Renal cortical epithelial cell (primary cell): ENCODE measurements at regions not wholly inside any gene's neighbourhood (a gene's known extent, or its start where the extent isn't known, plus 50 kb on each side); places are given as distances from the start of the nearest gene placed in this dataset.
A peak's percentile ranks its signal among the peaks of the same experiment; 100 is the strongest.

Experiments used
- DNase-seq: peaks from one replicate; pipeline ENCODE4 v3.0.0-alpha.2; 2011; ENCODE audit warnings: low read depth

DNA sequence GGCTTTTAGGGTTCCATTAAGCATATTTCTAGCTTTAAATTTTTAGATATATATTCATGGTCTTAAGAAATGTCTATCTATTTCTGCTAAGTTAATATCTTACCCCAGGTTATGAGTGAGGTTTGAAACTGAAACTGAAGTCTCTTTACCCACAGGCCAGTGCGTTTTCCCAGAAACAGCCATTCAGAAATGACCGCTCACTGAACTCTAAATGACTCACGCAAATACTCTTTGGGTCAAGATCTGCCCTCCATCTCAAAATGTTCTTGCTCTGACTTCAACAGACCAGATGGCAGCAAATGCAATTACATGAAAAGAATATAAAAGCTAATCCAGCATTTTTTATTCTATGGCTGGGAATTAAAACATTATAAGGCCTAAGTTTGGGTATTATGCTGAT, 315.2 kb downstream of the TDRD15 start:
- DNase-seq = peak; percentile 61

DNA sequence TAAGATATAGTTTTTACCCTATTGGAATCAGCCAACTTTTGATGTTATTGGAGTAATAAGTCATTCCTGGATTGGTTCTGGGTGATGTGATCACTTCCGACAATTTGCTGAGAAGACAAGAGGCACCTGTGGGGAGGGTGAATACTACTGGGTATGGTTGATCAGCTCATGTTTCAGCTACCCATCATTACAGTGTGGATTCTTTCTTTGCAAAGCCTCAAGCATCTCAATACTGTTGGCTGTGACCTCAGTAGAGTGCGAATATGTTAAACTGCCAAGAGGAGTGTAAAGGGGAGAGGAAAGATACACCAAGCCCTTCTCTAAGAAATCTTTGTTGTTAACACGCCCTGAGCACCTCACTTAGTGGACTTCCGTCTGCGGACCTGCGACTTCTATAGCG, 317.7 kb downstream of the TDRD15 start:
- no peak for DNase-seq

DNA sequence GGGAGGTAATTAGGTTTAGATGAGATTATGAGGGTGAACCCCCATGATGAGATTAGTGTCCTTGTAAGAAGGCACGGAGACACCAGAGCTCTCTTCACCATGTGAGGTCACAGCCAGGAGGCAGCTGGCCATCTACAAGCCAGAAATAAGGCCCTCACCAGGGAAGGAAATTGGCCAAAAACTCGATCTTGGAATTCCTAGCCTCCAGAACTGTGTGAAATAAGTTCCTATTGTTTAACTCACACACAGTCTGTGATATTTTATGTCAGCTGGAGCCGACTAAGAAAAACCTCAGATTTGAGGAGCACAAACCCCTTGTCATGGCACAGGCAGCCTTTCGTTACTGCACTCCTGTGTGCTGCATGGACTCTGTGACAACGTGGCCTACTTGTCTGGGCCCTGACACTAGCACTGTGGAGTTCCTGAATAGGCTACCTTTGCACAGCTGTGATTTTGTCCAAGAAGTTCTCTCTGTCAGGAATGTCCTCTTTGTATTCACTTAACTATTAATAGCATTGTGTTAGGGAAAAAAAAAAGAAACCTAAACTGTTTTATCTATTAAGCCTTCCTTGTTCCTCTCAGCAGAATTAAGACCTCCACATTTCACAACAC, 319.8 kb downstream of the TDRD15 start:
- DNase-seq = no peak

DNA sequence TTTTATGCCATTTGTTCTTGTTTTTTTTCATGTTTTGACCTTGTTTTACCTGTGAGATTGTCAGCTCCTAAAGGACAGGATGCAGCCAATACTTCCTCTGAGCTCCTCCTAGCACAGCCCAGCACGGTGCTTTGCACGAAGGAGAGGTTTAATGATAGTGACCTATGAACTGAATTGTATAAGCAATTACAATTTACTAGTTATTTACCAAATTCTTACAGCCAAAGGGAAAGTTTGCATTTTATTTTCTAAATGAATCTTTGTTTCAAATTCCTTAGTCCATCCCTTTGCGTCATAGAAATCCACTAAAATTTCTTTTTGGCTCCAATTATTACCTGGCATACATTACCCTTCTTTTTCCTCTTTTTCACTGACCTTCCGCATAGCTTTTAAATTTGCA, 326.1 kb downstream of the TDRD15 start:
- DNase-seq = no peak

DNA sequence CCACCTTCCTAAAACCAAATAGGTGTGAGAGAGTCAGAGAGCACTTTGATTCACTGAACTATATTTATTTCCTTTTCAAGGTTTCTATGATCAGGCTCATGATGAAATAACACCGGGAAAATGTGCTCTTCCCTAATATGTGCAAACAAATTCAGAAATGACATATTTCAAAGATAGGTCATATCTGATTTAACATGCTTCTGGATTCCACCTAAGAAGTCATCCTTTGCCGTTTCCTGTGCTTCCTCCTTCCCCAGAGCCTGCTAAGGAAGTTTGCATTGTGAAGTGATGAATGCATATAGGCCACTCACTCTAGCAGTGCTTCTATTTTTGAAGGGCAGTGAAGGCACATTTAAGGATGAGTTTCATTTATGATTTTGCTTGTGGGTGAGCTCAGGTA, 327.6 kb downstream of the TDRD15 start:
- peak; percentile 3 for DNase-seq

DNA sequence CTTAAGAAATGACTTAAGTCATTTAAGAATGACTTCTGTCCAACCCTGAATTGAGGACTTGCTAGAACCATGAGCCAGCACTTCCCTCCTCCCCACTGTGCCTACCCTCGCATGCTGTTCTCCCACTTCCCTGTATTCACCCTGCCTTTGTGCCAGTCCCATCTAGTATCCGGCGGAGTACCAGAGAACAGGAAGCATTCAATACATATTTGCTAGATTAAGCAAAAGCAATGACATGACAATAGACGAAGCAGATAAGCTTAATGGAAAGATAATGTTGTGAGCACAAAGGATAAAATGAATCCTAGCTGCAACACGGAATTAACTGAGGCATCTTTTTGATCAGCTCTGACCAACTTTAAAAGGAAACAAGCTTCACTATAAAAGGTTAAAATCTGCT, 328.5 kb downstream of the TDRD15 start:
- no peak for DNase-seq

DNA sequence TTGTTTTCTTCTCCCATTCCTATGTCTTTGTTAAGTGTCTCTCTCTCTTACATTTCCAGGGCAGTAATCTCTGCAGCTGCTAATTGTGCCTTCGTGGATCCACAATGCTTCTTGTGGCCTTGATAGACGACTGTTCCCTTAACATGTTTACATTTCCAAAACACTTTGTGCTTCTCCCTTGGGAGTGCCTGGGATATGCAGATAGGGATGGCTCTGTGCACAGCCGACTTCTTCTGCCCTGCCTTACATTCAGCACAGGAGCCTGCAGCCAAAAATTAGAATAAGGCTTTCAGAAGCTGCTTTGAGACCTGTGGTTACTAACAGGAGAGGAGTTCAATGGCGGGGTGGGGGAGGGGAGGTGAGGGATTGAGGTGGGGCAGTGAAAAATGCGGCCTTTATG, 328.9 kb downstream of the TDRD15 start:
- DNase-seq = no peak

DNA sequence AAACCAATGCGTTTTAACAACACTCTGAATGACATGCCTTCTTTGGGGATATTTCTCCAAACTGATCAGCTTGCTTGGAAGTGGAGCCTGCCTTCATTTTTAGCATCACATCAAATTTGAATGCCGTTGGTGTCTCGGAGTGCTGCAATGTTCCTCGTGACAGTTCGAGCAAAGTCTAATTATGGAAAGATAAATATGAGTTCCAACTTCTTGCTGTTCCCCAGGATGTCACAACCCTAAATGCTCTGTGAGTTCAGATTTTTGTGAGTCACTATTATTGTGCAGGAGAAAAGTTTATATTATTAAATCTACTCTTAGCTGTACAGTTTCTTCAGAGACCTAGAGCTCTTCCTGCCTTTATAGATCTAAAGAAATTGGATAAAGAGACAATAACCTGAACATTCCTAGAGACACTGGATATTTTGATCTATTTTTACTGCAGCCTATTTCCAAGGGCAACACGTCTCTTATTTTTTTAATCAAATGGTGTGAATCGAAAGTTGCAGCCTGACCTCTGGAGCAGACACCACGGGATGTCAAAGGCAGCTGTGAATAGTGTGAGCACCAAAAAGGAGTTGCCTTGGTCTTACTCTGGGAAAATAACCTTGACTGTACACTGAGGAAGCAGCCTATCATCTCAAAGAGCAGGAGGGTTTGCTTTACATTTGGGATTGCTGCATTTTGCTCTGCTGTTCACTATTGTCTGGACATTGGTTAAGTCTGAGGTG, 330.1 kb downstream of the TDRD15 start:
- no peak for DNase-seq

DNA sequence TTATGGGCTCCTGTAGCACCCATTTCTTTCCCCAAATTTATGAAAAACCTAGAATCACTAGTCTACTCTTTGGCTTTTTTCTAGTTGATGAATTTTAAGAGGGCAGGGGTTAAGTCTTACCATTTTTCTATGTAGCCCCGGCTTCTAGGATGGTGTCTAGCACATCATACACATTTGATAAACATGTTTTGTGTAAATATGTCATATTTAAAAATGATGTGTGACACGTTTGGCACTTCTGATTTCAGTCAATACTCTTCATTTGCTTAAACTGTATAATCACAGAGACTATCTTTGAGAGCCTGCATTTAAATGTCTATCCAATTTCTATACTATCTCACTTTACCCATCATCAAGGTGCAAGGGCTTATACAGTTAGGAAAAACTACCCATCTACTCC, 331.1 kb downstream of the TDRD15 start:
- DNase-seq = no peak

DNA sequence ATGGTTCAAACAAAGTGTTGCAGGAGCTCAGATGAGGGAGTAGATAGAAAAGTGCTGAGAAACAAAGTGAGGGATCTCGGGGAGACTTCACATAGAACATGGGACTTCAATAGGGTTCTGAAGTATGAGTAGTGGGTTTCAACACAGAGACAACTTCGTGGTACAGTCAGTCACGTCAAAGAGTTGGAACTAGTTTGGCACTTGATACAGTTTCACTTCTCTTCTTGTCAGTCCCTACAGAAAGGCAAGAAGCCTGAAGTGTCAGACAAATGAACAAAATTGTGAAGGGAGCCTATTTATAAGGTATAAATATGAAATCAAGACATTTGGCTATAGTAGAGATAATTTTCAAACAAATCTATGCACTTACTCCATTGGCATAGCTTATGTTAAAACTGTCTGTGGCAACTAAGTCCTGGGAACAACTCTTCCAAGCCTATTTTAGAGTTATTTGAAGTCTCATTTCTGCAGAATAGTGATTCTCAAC, 338.0 kb downstream of the TDRD15 start:
- DNase-seq = no peak

DNA sequence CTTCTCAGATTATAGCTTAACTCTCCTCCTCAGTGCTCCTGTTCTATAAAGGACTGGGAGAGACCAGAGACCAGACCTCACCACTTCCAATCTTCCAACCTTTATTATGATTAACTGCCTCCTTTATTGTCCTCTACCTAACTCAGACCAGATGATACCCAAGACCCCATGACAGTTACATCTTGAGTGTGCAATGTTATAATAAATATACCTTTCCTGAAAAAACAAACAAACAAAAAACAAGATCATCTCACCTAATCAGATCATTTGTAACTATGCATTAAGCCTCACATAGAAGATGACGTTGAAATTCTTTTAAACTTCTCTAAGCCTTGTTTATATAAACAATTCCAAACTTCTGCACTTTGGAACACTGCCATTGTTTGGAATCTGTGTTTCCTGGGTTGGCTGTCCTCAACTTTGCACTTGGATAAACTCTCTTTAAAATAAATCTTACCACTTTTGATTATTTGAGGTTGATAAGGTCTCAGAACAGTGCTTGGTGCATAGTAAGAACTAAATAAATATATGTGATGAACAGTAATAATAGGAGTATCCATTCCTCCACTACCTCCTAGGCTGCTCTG, 342.7 kb downstream of the TDRD15 start:
- no peak for DNase-seq

DNA sequence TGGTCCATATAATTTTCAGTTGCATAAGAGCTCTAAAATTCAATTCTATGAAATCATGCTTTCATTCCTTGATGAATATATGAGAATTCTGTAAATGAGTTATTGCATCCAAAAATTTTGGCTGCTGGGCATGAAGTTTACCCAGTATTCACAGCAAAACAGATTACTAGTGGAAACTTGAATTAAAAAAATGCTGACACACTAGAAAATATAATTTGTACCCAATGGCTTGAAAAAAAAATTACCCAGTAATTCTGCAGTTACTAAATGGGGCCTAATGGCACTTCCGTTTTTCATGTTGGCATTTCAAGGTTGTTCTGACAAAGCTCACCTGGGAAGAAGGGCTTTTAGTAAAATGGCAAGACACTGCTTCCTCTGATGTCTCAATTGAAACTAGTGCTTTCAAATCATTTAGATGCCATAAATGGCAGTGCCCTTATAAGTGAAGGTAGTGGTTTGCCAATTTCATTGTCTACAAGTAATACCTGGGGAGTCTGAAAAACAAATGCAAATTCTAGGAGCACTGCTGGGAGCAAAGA, 343.6 kb downstream of the TDRD15 start:
- DNase-seq = no peak

DNA sequence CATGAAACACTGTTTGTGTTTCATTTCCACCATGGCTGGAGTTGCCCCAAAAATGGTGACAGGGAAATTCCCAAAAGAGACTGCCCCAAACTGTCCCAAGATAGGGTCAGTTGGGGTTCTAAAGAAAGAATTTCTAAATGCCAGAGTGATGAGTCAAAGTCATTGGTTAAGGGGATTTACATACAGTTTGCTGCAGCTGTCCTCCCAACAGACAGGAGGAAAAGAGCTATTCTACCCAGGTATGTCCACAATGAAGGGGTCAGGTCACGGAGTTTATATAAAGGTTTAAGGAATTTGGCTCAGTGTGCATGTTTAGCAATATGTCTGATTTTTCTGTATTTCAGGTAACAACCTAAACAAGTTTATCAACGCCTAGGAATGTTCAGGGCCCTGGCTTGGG, 344.1 kb downstream of the TDRD15 start:
- peak; percentile 12 for DNase-seq

DNA sequence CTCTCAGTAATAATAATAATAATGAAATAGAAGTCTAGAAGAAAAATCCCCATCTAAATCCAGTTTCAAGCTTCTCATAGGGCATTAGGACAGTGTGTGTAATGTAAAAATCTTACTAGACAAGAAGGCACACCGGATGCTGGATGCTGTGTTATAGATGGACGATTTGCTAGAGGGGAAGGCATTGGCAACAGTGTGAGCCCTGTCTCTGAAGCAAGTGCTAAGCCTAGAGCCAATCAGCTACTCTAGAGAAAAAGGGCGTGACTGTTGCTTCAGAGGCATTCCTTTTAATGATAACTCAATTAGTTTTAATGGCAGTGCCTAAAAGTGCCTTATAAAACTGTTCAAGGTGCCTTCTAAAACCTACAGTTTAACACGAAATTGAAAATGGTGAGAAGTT, 344.9 kb downstream of the TDRD15 start:
- no peak for DNase-seq

DNA sequence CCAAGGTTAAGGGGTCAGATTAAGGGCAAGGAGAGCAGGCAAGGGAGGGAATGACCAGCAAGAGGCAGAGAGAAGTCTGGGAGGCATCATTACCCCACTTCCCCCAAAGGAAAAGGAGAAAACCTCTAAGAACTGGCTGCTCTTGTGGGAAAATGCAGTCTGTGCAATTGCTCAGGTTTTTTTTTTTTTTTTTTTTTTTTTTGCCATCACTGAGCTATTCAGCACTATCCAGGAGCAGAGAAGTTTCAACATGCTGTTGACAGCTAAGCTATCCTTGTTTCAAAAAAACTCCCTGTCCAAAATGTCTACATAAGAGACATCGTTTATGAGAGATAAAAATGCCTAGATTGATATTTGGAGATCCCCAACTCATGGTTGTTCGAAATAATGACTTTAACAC, 345.4 kb downstream of the TDRD15 start:
- no peak for DNase-seq

DNA sequence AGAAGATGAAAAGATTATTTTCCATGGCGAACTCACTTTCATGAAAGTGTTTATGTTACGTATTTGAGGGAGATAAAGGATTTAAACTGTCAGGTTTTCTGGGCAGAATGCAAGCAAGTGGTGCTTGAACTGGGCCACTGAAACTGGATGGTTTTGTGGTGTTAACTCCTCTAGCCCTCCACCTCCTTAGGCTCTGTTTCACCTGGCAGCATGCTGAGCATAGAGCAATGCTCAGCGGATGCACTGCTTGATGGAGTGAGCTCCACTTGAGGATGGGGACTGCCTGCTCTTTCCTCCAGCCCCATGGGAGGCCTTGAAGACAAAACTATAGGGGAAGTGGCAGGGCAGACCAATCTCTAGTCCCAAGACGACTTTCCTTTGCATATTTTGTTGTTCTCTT, 345.8 kb downstream of the TDRD15 start:
- DNase-seq = no peak

DNA sequence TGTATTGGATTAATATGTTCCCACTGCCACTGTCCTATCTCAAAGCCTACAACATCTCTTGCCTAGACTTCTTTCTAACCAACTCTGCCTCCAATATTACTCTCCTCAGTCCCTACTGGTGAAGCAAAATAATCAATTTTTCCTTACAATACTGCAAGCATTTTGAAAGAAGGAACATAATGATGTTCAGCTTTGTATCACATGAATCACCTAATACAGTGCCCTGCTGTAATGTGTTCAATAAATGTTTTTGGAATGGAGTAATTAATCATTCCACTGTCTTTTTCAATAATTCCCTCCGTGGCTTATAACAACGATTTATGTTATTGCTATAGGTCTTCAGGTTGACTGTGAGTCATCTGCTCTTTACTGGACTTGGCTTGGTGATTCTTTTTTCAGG, 356.4 kb downstream of the TDRD15 start:
- DNase-seq = no peak

DNA sequence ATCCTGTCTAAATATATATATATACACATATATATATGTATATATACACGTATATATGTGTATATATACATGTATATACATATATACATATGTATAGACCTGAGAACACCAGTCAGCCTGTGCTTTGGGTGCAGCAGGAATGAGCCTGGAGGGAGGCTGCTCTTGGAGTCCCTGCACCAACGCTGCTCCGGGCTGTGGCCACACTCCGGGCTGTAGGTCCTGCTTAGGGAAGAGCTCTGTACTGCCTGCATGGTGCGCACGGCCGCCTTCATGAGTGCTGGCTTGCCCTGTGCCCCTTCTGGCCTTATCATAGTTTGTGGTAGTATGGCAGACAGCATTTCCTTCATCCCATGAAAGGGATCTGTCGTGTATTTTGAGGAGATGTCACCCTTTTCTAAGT, 360.9 kb downstream of the TDRD15 start:
- no peak for DNase-seq

DNA sequence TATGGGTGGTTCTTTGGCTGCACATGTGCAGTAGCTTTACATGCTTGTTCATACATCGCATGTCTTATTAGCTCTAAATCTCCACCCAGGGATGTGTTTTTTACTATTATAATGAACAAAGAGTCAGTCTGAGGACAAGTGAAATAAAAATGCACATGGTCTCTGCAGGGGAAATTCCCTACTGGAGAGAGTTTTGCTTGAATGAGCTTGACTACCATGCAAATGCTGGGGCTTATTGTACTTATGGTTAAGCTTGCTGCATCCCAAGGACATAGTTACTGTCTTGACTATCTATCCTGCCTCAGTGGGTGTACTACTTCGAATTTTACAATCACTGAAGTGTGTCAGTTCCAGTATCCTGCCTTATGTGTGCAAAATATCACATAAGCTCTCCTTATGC, 362.7 kb downstream of the TDRD15 start:
- no peak for DNase-seq

DNA sequence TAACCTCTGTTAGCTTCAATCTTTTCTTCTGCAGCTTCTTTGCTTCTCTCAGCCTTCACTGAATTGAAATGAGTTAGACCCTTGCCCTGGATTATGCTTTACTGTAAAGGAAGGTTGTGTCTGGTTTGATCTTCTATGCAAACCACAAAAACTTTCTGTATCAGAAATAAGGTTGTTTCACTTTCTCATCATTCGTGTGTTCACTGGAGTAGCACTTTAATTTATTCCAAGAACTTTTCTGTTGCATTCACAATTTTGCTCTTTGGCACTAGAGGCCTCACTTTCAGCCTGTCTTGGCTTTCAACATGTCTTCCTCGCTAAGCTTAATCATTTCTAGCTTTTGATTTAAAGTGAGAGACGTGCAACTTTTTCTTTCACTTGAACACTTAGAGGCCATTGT, 365.3 kb downstream of the TDRD15 start:
- no peak for DNase-seq

DNA sequence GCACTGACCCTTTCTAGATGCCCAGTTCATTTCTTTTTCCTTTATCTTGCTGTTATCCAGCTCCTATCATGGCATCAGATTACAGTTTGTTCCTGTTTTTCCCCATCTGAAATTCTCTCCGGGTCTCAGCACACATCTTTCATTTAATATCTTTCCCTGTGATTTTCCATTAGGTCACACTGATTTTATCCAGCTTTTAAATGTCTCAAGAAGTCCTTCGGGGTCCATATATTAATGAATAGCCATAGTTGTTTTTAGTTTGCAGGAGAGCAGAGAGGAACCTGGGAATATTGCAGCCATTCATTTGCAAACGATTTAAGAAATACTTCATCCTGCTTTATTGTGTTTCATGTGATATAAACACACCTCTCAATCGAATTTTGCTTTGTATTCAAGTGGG, 374.2 kb downstream of the TDRD15 start:
- DNase-seq = no peak

DNA sequence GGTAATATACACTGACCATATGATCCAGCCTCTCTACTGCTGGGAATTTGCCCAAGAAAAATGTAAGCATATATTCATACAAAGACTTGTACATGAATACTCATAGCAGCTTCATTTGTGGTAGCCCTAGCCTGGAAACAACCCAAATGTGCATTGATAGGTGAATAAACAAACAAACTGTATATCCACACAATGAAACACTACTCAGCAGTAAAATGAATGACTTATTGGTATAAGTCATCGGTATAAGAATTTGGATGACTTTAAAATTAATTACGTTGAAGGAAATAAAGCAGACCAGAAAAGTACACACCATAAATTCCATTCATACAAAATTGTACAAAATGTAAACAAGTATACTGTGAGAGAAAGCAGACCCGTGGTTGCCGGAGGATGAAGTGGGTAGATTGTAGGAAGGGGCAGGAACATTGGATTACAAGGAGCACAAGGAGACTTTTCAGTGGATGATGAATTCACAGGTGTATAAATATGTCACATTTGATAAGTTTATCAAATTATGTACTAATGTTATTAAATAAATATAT, 376.7 kb downstream of the TDRD15 start:
- DNase-seq = no peak
